Activated CD8-positive, alpha-beta T cell treated with anti-CD3 and anti-CD28 coated beads for 36 hours (primary cell): ENCODE measurements at regions not wholly inside any gene's neighbourhood (a gene's known extent, or its start where the extent isn't known, plus 50 kb on each side); places are given as distances from the start of the nearest gene placed in this dataset.

Experiments
- ATAC-seq: fragments of 200-7000 bp; cut with Tn5 transposase; one replicate; pipeline ENCODE4 v1.10.0; 2021; ENCODE audit warnings: mild to moderate bottlenecking, moderate library complexity
- CTCF ChIA-PET: fragments of 350-600 bp; sonication (Branson Sonifier 250); formaldehyde crosslinking; loops from one replicate; lab custom pipeline; 2021; ENCODE audit warnings: antibody characterized with exemption; lab: Charles Lee
- POLR2A ChIA-PET: fragments of 350-600 bp; sonication (Branson Sonifier 250); formaldehyde crosslinking; loops from one replicate; lab custom pipeline; 2021; ENCODE audit warnings: antibody characterized with exemption; lab: Charles Lee
- DNase-seq: peaks from one replicate; pipeline ENCODE4 v3.0.0-alpha.2; 2020
- H3K27ac Mint-ChIP-seq: one replicate; pipeline ENCODE4 v1.8.0; 2021; ENCODE audit warnings: mild to moderate bottlenecking, mixed read lengths
- H3K27me3 Mint-ChIP-seq: one replicate; pipeline ENCODE4 v1.8.0; 2021; ENCODE audit warnings: mixed read lengths
- H3K36me3 Mint-ChIP-seq: one replicate; pipeline ENCODE4 v1.8.0; 2021; ENCODE audit warnings: low read depth, mixed read lengths
- H3K4me1 Mint-ChIP-seq: one replicate; pipeline ENCODE4 v1.8.0; 2021; ENCODE audit warnings: low read depth, mixed read lengths
- H3K4me3 Mint-ChIP-seq: one replicate; pipeline ENCODE4 v1.8.0; 2021; ENCODE audit warnings: mild to moderate bottlenecking, moderate library complexity, mixed read lengths
- H3K9me3 Mint-ChIP-seq: one replicate; pipeline ENCODE4 v1.8.0; 2021; ENCODE audit warnings: mixed read lengths
- CTCF ChIP-seq: fragments of 200-600 bp; IDR thresholded peaks from one replicate; pipeline ENCODE4 v1.8.0; 2022; ENCODE audit warnings: antibody characterized with exemption, mild to moderate bottlenecking
- intact Hi-C: fragments of 100-400 bp; cut with micrococcal nuclease; formaldehyde crosslinking; loops from one replicate; pipeline ENCODE4 v1.10.0; 2022

GRCh38 chr15:38153781-38154180, 98.9 kb upstream of the SPRED1 start:
- Mint-ChIP-seq H3K27ac (no peak overlapping the region), H3K27me3 (peaks cover 14% of the 10 kb centered on the region), H3K9me3 (peaks cover 14% of the 10 kb centered on the region), H3K4me1 (no peaks in the 10 kb centered on the region), H3K36me3 (no peaks in the 10 kb centered on the region), H3K4me3 (no peak overlapping the region)
- intact Hi-C loops: no loop called here
- POLR2A ChIA-PET: no interaction called here
- no peak for DNase-seq
- ATAC-seq: no peak
- CTCF ChIA-PET: interaction anchor here (1.0 kb wide), 1 partner anchor 68 kb away, joined by 3 read pairs; no protein-coding TSS in a partner anchor
- no peak for TF ChIP-seq CTCF

- no peak overlapping the region for H3K4me3 Mint-ChIP-seq
- ChIA-PET CTCF (no interaction called here), POLR2A (interaction anchor here (1.6 kb wide), 1 partner anchor 44 kb away, joined by 3 read pairs; no protein-coding TSS in a partner anchor)
- TF ChIP-seq CTCF: no peak
- no peaks in the 10 kb centered on the region for H3K4me1 Mint-ChIP-seq
- H3K9me3 Mint-ChIP-seq: peaks cover 14% of the 10 kb centered on the region
- no peak overlapping the region for H3K27ac Mint-ChIP-seq
- intact Hi-C loops: no loop called here
- no peak for DNase-seq
- ATAC-seq: no peak
- peaks cover 14% of the 10 kb centered on the region for H3K27me3 Mint-ChIP-seq
- H3K36me3 Mint-ChIP-seq: no peaks in the 10 kb centered on the region
Observed at GRCh38 chr15:38154255-38154654, 98.4 kb upstream of the SPRED1 start.

GRCh38 chr15:38154837-38155236, 97.8 kb upstream of the SPRED1 start:
- no peak for DNase-seq

GRCh38 chr15:38163658-38164057, 89.0 kb upstream of the SPRED1 start:
- no peak for DNase-seq
- TF ChIP-seq CTCF: no peak
- H3K4me3 Mint-ChIP-seq: no peak overlapping the region
- H3K9me3 Mint-ChIP-seq: no peaks in the 10 kb centered on the region
- H3K4me1 Mint-ChIP-seq: no peaks in the 10 kb centered on the region
- no peak for ATAC-seq
- H3K27ac Mint-ChIP-seq: no peak overlapping the region
- H3K27me3 Mint-ChIP-seq: peaks cover 20% of the 10 kb centered on the region
- H3K36me3 Mint-ChIP-seq: no peaks in the 10 kb centered on the region
- CTCF ChIA-PET: no interaction called here
- intact Hi-C loops: no loop called here
- POLR2A ChIA-PET: interaction anchor here (0.7 kb wide), 1 partner anchor 15 kb away, joined by 3 read pairs; no protein-coding TSS in a partner anchor

More at GRCh38 chr15:38154837-38155236, 97.8 kb upstream of the SPRED1 start:
- Mint-ChIP-seq H3K27me3 (peaks cover 15% of the 10 kb centered on the region), H3K36me3 (no peaks in the 10 kb centered on the region), H3K9me3 (peaks cover 12% of the 10 kb centered on the region), H3K4me1 (no peaks in the 10 kb centered on the region), H3K4me3 (no peak overlapping the region), H3K27ac (no peak overlapping the region)
- intact Hi-C loops: no loop called here
- ChIA-PET CTCF (no interaction called here), POLR2A (interaction anchor here (1.6 kb wide), 1 partner anchor 43 kb away, joined by 3 read pairs; no protein-coding TSS in a partner anchor)
- no peak for ATAC-seq
- TF ChIP-seq CTCF: no peak

GRCh38 chr15:38164061-38164460, 88.6 kb upstream of the SPRED1 start:
- Mint-ChIP-seq H3K36me3 (no peaks in the 10 kb centered on the region), H3K27me3 (peaks cover 20% of the 10 kb centered on the region), H3K9me3 (no peaks in the 10 kb centered on the region), H3K4me3 (no peak overlapping the region), H3K27ac (no peak overlapping the region), H3K4me1 (no peaks in the 10 kb centered on the region)
- ChIA-PET CTCF (no interaction called here), POLR2A (interaction anchor here (0.7 kb wide), 1 partner anchor 14 kb away, joined by 3 read pairs; no protein-coding TSS in a partner anchor)
- no peak for TF ChIP-seq CTCF
- DNase-seq (no peak), ATAC-seq (no peak)
- intact Hi-C loops: no loop called here
